Mucosa of rectum (tissue), 2 donors: ENCODE measurements at regions not wholly inside any gene's neighbourhood (a gene's known extent, or its start where the extent isn't known, plus 50 kb on each side); places are given as distances from the start of the nearest gene placed in this dataset.
"Not testable (repeated sequence)": the region's sequence is repeated elsewhere in the genome, so short reads cannot be mapped to it uniquely, and the experiment has no call there.

ENCODE experiments used
- H3K27ac ChIP-seq, 2 donors: one replicate each; pipeline ENCODE4 v1.7.0; 2013; ENCODE audit warnings: inconsistent platforms in 2 of 2, low read depth in 2 of 2, low read length in 2 of 2
- H3K27me3 ChIP-seq, 2 donors: one replicate each; pipeline ENCODE4 v1.7.0; 2013; ENCODE audit warnings: low read length in 2 of 2; ENCODE audit not compliant: control insufficient read depth in 2 of 2, insufficient read depth in 2 of 2
- H3K36me3 ChIP-seq, 2 donors: one replicate each; pipeline ENCODE4 v1.7.0; 2013; ENCODE audit warnings: low read length in 2 of 2; ENCODE audit not compliant: control insufficient read depth in 2 of 2, insufficient read depth in 2 of 2
- H3K4me1 ChIP-seq, 2 donors: one replicate each; pipeline ENCODE4 v1.7.0; 2013; ENCODE audit warnings: low read length in 2 of 2, mild to moderate bottlenecking in 1 of 2; ENCODE audit not compliant: control insufficient read depth in 2 of 2, insufficient read depth in 2 of 2
- H3K4me3 ChIP-seq, 2 donors: one replicate each; pipeline ENCODE4 v1.7.0; 2013; ENCODE audit warnings: low read length in 2 of 2
- H3K9ac ChIP-seq, 2 donors: one replicate each; pipeline ENCODE4 v1.7.0; 2013; ENCODE audit warnings: low read length in 2 of 2, low read depth in 1 of 2, mild to moderate bottlenecking in 1 of 2
- H3K9me3 ChIP-seq, 2 donors: one replicate each; pipeline ENCODE4 v1.7.0; 2013; ENCODE audit warnings: low read length in 2 of 2; ENCODE audit not compliant: control insufficient read depth in 2 of 2
- donor health status: healthy.
- donor health status: Normal muscosa, but diverticular disease.

GRCh38 chr6:120358535-120358934 lies 975.7 kb downstream of the TBC1D32 start:
- not testable (repeated sequence) for H3K36me3 ChIP-seq, H3K9me3 ChIP-seq, H3K9ac ChIP-seq, H3K27me3 ChIP-seq, H3K27ac ChIP-seq, H3K4me1 ChIP-seq, H3K4me3 ChIP-seq

GRCh38 chr6:120357447-120357846 lies 976.8 kb downstream of the TBC1D32 start:
- no peak overlapping the region for H3K9ac ChIP-seq
- no peaks in the 10 kb centered on the region for H3K36me3 ChIP-seq
- no peak overlapping the region for H3K4me3 ChIP-seq
- H3K27ac ChIP-seq, result no peak overlapping the region
- H3K27me3 ChIP-seq, result no peaks in the 10 kb centered on the region
- no peaks in the 10 kb centered on the region for H3K4me1 ChIP-seq
- peaks cover 0 to 3% of the 10 kb centered on the region in 2 donors for H3K9me3 ChIP-seq

- Histone ChIP-seq H3K27ac (no peak overlapping the region), H3K36me3 (no peaks in the 10 kb centered on the region), H3K27me3 (no peaks in the 10 kb centered on the region), H3K9ac (no peak overlapping the region), H3K4me3 (no peak overlapping the region), H3K4me1 (no peaks in the 10 kb centered on the region), H3K9me3 (peaks cover 0 to 3% of the 10 kb centered on the region in 2 donors)
Measured at GRCh38 chr6:120355822-120356221, 978.5 kb downstream of the TBC1D32 start.

- H3K9ac ChIP-seq, result no peak overlapping the region
- H3K4me1 ChIP-seq, result no peaks in the 10 kb centered on the region
- H3K4me3 ChIP-seq, result no peak overlapping the region
- no peaks in the 10 kb centered on the region for H3K36me3 ChIP-seq
- peaks cover 0 to 3% of the 10 kb centered on the region in 2 donors for H3K9me3 ChIP-seq
- no peaks in the 10 kb centered on the region for H3K27me3 ChIP-seq
- H3K27ac ChIP-seq, result no peak overlapping the region
Measured at GRCh38 chr6:120354452-120355098, 979.7 kb downstream of the TBC1D32 start.

GRCh38 chr6:120352491-120352890 lies 981.8 kb downstream of the TBC1D32 start:
- no peak overlapping the region for H3K27ac ChIP-seq
- H3K4me3 ChIP-seq, result no peak overlapping the region
- H3K9me3 ChIP-seq, result no peaks in the 10 kb centered on the region
- no peak overlapping the region for H3K9ac ChIP-seq
- no peaks in the 10 kb centered on the region for H3K36me3 ChIP-seq
- no peaks in the 10 kb centered on the region for H3K4me1 ChIP-seq
- H3K27me3 ChIP-seq, result no peaks in the 10 kb centered on the region

GRCh38 chr6:120348926-120349325 lies 985.4 kb downstream of the TBC1D32 start:
- Histone ChIP-seq H3K27me3 (no peaks in the 10 kb centered on the region), H3K36me3 (no peaks in the 10 kb centered on the region), H3K9ac (no peak overlapping the region), H3K4me3 (no peak overlapping the region), H3K27ac (no peak overlapping the region), H3K4me1 (no peaks in the 10 kb centered on the region), H3K9me3 (no peaks in the 10 kb centered on the region)

GRCh38 chr6:120328521-120328920 lies 979.0 kb upstream of the MAN1A1 start:
- H3K27me3 ChIP-seq, result no peaks in the 10 kb centered on the region
- no peaks in the 10 kb centered on the region for H3K4me1 ChIP-seq
- no peak overlapping the region for H3K4me3 ChIP-seq
- no peaks in the 10 kb centered on the region for H3K36me3 ChIP-seq
- H3K9ac ChIP-seq, result no peak overlapping the region
- H3K9me3 ChIP-seq, result no peaks in the 10 kb centered on the region
- no peak overlapping the region for H3K27ac ChIP-seq

GRCh38 chr6:120320481-120321162 lies 971.1 kb upstream of the MAN1A1 start:
- no peaks in the 10 kb centered on the region for H3K27me3 ChIP-seq
- H3K9ac ChIP-seq, result no peak overlapping the region
- H3K4me1 ChIP-seq, result no peaks in the 10 kb centered on the region
- no peaks in the 10 kb centered on the region for H3K36me3 ChIP-seq
- H3K9me3 ChIP-seq, result no peaks in the 10 kb centered on the region
- H3K27ac ChIP-seq, result no peak overlapping the region
- H3K4me3 ChIP-seq, result no peak overlapping the region

- Histone ChIP-seq H3K27me3 (no peaks in the 10 kb centered on the region), H3K27ac (no peak overlapping the region), H3K9me3 (no peaks in the 10 kb centered on the region), H3K4me3 (no peak overlapping the region), H3K9ac (no peak overlapping the region), H3K36me3 (no peaks in the 10 kb centered on the region), H3K4me1 (no peaks in the 10 kb centered on the region)
Measured at GRCh38 chr6:120304223-120304622, 954.7 kb upstream of the MAN1A1 start.

GRCh38 chr6:120303527-120303926 lies 954.0 kb upstream of the MAN1A1 start:
- Histone ChIP-seq H3K9ac (no peak overlapping the region), H3K4me1 (no peaks in the 10 kb centered on the region), H3K9me3 (no peaks in the 10 kb centered on the region), H3K4me3 (no peak overlapping the region), H3K27ac (no peak overlapping the region), H3K36me3 (no peaks in the 10 kb centered on the region), H3K27me3 (no peaks in the 10 kb centered on the region)
